Prostate gland (tissue), 2 donors: ENCODE measurements at regions not wholly inside any gene's neighbourhood (a gene's known extent, or its start where the extent isn't known, plus 50 kb on each side); places are given as distances from the start of the nearest gene placed in this dataset.

Source experiments
- CTCF ChIP-seq, 4 experiments: fragments of 200-600 bp in 2 of 4; fragments of 450-650 bp in 2 of 4; sonication (generic) in 2 of 4; IDR thresholded peaks; 1 replicate in 3 of 4; 2 replicates in 1 of 4; pipeline ENCODE4 v1.5.1; 2016 to 2019; ENCODE audit warnings: antibody characterized with exemption in 4 of 4, mild to moderate bottlenecking in 2 of 4, moderate library complexity in 2 of 4
- POLR2A ChIP-seq: fragments of 450-650 bp; IDR thresholded peaks from one replicate; pipeline ENCODE4 v1.6.1; 2016; ENCODE audit warnings: antibody characterized with exemption, mild to moderate bottlenecking

- no peak for TF ChIP-seq CTCF (IDR thresholded peaks at IDR 0.05)
- no peak for TF ChIP-seq POLR2A
Measured at GRCh38 chr1:217955723-217956122, 324.6 kb downstream of the SPATA17 start.
